ENCODE measurements at regions not wholly inside any gene's neighbourhood (a gene's known extent, or its start where the extent isn't known, plus 50 kb on each side); places are given as distances from the start of the nearest gene placed in this dataset.

GRCh38 chr19:30137747-30138146 lies 195.7 kb downstream of the URI1 start:
- 82% methylated on average over 5 of the region's 5 CpGs for WGBS
- Histone ChIP-seq H3K27ac (ENCODE audit: low read depth in 1 of 2, low read length in 2 of 2) (no peak overlapping the region), H3K4me1 (ENCODE audit: control insufficient read depth in 4 of 4, insufficient read depth in 4 of 4, low read length in 3 of 4) (no peaks in the 10 kb centered on the region), H3K27me3 (ENCODE audit: control insufficient read depth in 4 of 4, insufficient read depth in 4 of 4, low read length in 3 of 4) (peaks cover 0 to 2% (median 0%) of the 10 kb centered on the region in 4 donors), H3K9me3 (ENCODE audit: control insufficient read depth in 4 of 4, low read length in 3 of 4) (peaks cover 0 to 3% (median 0%) of the 10 kb centered on the region in 4 donors), H3K36me3 (ENCODE audit: control insufficient read depth in 4 of 4, insufficient read depth in 3 of 4, low read depth in 1 of 4, low read length in 3 of 4) (no peaks in the 10 kb centered on the region), H3K9ac (ENCODE audit: low read depth in 1 of 2, low read length in 2 of 2) (no peak overlapping the region), H3K4me3 (ENCODE audit: low read depth in 1 of 3, low read length in 3 of 3) (no peak overlapping the region)
- TF ChIP-seq HNF4G (IDR thresholded peaks at IDR 0.05) (no peak), HNF4A (conservative IDR thresholded peaks at IDR 0.05) (no peak), RXRA (IDR thresholded peaks at IDR 0.05) (no peak), ZBTB33 (IDR thresholded peaks at IDR 0.05) (no peak), CTCF (IDR thresholded peaks at IDR 0.05; ENCODE audit: low read depth, low read length, missing input control) (no peak), GABPA (IDR thresholded peaks at IDR 0.05 in 1 of 2, conservative IDR thresholded peaks at IDR 0.05 in 1 of 2) (no peak), SP1 (IDR thresholded peaks at IDR 0.05) (no peak), YY1 (IDR thresholded peaks at IDR 0.05) (no peak), RAD21 (IDR thresholded peaks at IDR 0.05) (no peak), EGR1 (IDR thresholded peaks at IDR 0.05; ENCODE audit: low read depth in 2 of 2) (no peak), NR2F2 (IDR thresholded peaks at IDR 0.05) (no peak), FOXA1 (IDR thresholded peaks at IDR 0.05) (no peak), MAX (IDR thresholded peaks at IDR 0.05) (no peak), REST (IDR thresholded peaks at IDR 0.05) (no peak), FOXA2 (IDR thresholded peaks at IDR 0.05) (no peak)
- no peak for DNase-seq (ENCODE audit: low spot score)

- H3K4me3 ChIP-seq (ENCODE audit: low read depth in 1 of 3, low read length in 3 of 3), result no peak overlapping the region
- H3K27ac ChIP-seq (ENCODE audit: low read depth in 1 of 2, low read length in 2 of 2), result no peak overlapping the region
- H3K9ac ChIP-seq (ENCODE audit: low read depth in 1 of 2, low read length in 2 of 2), result no peak overlapping the region
- DNase-seq (ENCODE audit: low spot score), result no peak
- H3K9me3 ChIP-seq (ENCODE audit: control insufficient read depth in 4 of 4, low read length in 3 of 4), result no peaks in the 10 kb centered on the region
- WGBS, result 74% methylated on average over 14 of the region's 14 CpGs
- no peaks in the 10 kb centered on the region for H3K27me3 ChIP-seq (ENCODE audit: control insufficient read depth in 4 of 4, insufficient read depth in 4 of 4, low read length in 3 of 4)
- TF ChIP-seq HNF4G (IDR thresholded peaks at IDR 0.05), result no peak
- TF ChIP-seq SP1 (IDR thresholded peaks at IDR 0.05), result no peak
- no peak for TF ChIP-seq TAF1 (conservative IDR thresholded peaks at IDR 0.05)
- TF ChIP-seq MAX (IDR thresholded peaks at IDR 0.05), result no peak
- TF ChIP-seq FOXA2 (IDR thresholded peaks at IDR 0.05), result no peak
- no peak for TF ChIP-seq JUND (IDR thresholded peaks at IDR 0.05)
- no peak for TF ChIP-seq EGR1 (IDR thresholded peaks at IDR 0.05; ENCODE audit: low read depth in 2 of 2)
- no peak for TF ChIP-seq CTCF (IDR thresholded peaks at IDR 0.05; ENCODE audit: low read depth, low read length, missing input control)
- no peak for TF ChIP-seq RAD21 (IDR thresholded peaks at IDR 0.05)
- no peak for TF ChIP-seq RXRA (IDR thresholded peaks at IDR 0.05)
- no peak for TF ChIP-seq YY1 (IDR thresholded peaks at IDR 0.05)
- TF ChIP-seq ZBTB33 (IDR thresholded peaks at IDR 0.05), result no peak
- TF ChIP-seq ATF3 (IDR thresholded peaks at IDR 0.05), result no peak
- TF ChIP-seq NR2F2 (IDR thresholded peaks at IDR 0.05), result no peak
- no peak for TF ChIP-seq FOXA1 (IDR thresholded peaks at IDR 0.05)
- no peak for TF ChIP-seq HNF4A (conservative IDR thresholded peaks at IDR 0.05)
- TF ChIP-seq GABPA (IDR thresholded peaks at IDR 0.05 in 1 of 2, conservative IDR thresholded peaks at IDR 0.05 in 1 of 2), result no peak
- H3K4me1 ChIP-seq (ENCODE audit: control insufficient read depth in 4 of 4, insufficient read depth in 4 of 4, low read length in 3 of 4), result no peaks in the 10 kb centered on the region
- H3K36me3 ChIP-seq (ENCODE audit: control insufficient read depth in 4 of 4, insufficient read depth in 3 of 4, low read depth in 1 of 4, low read length in 3 of 4), result no peaks in the 10 kb centered on the region
Observed at GRCh38 chr19:30144242-30144758, 202.3 kb downstream of the URI1 start.

Measured in liver (tissue), 8 donors.